Calu3 (cell line): ENCODE measurements at regions not wholly inside any gene's neighbourhood (a gene's known extent, or its start where the extent isn't known, plus 50 kb on each side); places are given as distances from the start of the nearest gene placed in this dataset.

ENCODE experiments used
- BruUV-seq: library from RNA; stranded (reverse); fragments of 400-500 nt; replicated peaks from 2 replicates; lab custom pipeline; 2021; lab: Mats Ljungman, UMichigan
- CTCF ChIA-PET: fragments of 300-600 bp; sonication (Branson Sonifier 250); formaldehyde crosslinking; loops from one replicate; lab custom pipeline; 2022; ENCODE audit warnings: antibody characterized with exemption; lab: Charles Lee
- DNase-seq: peaks from one replicate; pipeline ENCODE4 v3.0.0; 2022
- H3K27ac Mint-ChIP-seq: one replicate; pipeline ENCODE4 v1.8.0; 2022; ENCODE audit warnings: mixed read lengths; ENCODE audit not compliant: unreplicated experiment
- H3K27me3 Mint-ChIP-seq: one replicate; pipeline ENCODE4 v1.8.0; 2022; ENCODE audit warnings: mixed read lengths; ENCODE audit not compliant: unreplicated experiment
- H3K36me3 Mint-ChIP-seq: one replicate; pipeline ENCODE4 v1.8.0; 2022; ENCODE audit warnings: mild to moderate bottlenecking, moderate library complexity, mixed read lengths; ENCODE audit not compliant: insufficient read depth, unreplicated experiment
- H3K4me1 Mint-ChIP-seq: one replicate; pipeline ENCODE4 v1.8.0; 2022; ENCODE audit warnings: mild to moderate bottlenecking, low read depth, mixed read lengths; ENCODE audit not compliant: unreplicated experiment
- H3K4me3 Mint-ChIP-seq: one replicate; pipeline ENCODE4 v1.8.0; 2022; ENCODE audit warnings: mild to moderate bottlenecking, low read depth, moderate library complexity, mixed read lengths; ENCODE audit not compliant: unreplicated experiment
- H3K9me3 Mint-ChIP-seq: one replicate; pipeline ENCODE4 v1.8.0; 2022; ENCODE audit warnings: low read depth, mixed read lengths; ENCODE audit not compliant: unreplicated experiment
- intact Hi-C: fragments of 100-400 bp; cut with micrococcal nuclease; formaldehyde crosslinking; loops from one replicate; pipeline ENCODE4 v1.10.0; 2022; ENCODE audit not compliant: unreplicated experiment
- TF ChIP-seq, protein P1 (sequence below): fragments of 200-600 bp; IDR thresholded peaks from one replicate; pipeline ENCODE4 v1.8.0; 2022; ENCODE audit warnings: antibody characterized with exemption; ENCODE audit not compliant: unreplicated experiment

DNA sequence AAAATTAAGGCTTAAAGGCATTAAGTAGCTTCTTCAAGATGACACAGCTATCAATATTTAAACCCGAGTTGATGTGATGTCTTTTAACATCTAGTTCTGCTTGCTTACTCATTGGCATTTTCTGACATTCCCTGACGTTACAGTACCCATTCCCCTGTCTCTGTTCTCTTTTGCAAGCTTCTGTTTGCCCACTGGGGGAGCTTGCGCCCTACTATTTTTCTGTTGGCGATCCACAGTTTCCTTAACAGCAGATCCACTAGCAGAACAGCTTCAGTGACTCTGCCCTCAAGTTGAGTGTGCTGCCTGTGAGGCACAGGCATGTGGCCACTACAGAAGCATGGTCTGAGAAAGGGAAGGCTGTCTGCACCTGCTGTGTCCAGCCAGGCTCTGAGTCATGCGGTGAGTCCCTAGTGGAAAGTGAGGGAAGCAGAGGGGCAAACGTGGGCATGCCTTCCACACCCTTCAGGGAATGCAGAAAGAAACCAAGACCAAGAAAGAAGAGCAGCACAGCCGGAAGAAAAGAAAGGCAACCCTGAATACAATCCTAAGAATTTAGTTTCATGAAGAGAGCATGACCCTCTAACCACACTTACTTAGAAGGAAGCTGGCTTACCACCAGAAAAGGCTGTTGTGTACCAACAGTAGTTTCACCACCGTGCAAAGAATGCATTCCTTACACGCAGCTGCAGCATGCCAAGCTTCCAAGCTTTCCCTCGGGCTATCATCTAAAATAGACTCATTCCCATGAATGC, 97.7 kb upstream of the VGLL2 start:
- DNase-seq: peak; percentile 81
- CTCF ChIA-PET: interaction anchor here (1.4 to 2.6 kb wide), 2 partner anchors 23 to 27 kb away, joined by 5 to 8 read pairs; no protein-coding TSS in a partner anchor
- no TSS peak for BruUV-seq
- Mint-ChIP-seq H3K9me3 (no peaks in the 10 kb centered on the region), H3K36me3 (peaks cover 5% of the 10 kb centered on the region), H3K4me3 (peak overlapping the region; percentile 46), H3K27ac (peak overlapping the region; percentile 82), H3K4me1 (peaks cover 45% of the 10 kb centered on the region), H3K27me3 (no peaks in the 10 kb centered on the region)
- TF ChIP-seq, protein P1, sequence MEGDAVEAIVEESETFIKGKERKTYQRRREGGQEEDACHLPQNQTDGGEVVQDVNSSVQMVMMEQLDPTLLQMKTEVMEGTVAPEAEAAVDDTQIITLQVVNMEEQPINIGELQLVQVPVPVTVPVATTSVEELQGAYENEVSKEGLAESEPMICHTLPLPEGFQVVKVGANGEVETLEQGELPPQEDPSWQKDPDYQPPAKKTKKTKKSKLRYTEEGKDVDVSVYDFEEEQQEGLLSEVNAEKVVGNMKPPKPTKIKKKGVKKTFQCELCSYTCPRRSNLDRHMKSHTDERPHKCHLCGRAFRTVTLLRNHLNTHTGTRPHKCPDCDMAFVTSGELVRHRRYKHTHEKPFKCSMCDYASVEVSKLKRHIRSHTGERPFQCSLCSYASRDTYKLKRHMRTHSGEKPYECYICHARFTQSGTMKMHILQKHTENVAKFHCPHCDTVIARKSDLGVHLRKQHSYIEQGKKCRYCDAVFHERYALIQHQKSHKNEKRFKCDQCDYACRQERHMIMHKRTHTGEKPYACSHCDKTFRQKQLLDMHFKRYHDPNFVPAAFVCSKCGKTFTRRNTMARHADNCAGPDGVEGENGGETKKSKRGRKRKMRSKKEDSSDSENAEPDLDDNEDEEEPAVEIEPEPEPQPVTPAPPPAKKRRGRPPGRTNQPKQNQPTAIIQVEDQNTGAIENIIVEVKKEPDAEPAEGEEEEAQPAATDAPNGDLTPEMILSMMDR: no peak
- intact Hi-C loops: loop anchor here (2.0 to 5.0 kb wide), 3 partner anchors 21 to 190 kb away; no protein-coding TSS in a partner anchor

- CTCF ChIA-PET: interaction anchor here (1.4 to 2.6 kb wide), 2 partner anchors 23 to 27 kb away, joined by 5 to 8 read pairs; no protein-coding TSS in a partner anchor
- Mint-ChIP-seq H3K27ac (peak overlapping the region; percentile 42), H3K9me3 (no peaks in the 10 kb centered on the region), H3K4me3 (peak overlapping the region; percentile 46), H3K4me1 (peaks cover 45% of the 10 kb centered on the region), H3K27me3 (no peaks in the 10 kb centered on the region), H3K36me3 (peaks cover 5% of the 10 kb centered on the region)
- TF ChIP-seq, protein P1: no peak
- no peak for DNase-seq
- intact Hi-C loops: loop anchor here (2.0 to 5.0 kb wide), 3 partner anchors 20 to 191 kb away; no protein-coding TSS in a partner anchor
- no TSS peak for BruUV-seq
These were observed 96.9 kb upstream of the VGLL2 start for GRCh38 chr6:117168296-117169063.

GRCh38 chr6:117169064-117169665, 96.2 kb upstream of the VGLL2 start:
- CTCF ChIA-PET: interaction anchor here (2.6 kb wide), 1 partner anchor 26 kb away, joined by 8 read pairs; no protein-coding TSS in a partner anchor
- H3K4me1 Mint-ChIP-seq: peaks cover 45% of the 10 kb centered on the region
- H3K4me3 Mint-ChIP-seq: no peak overlapping the region
- no peaks in the 10 kb centered on the region for H3K27me3 Mint-ChIP-seq
- no TSS peak for BruUV-seq
- peaks cover 5% of the 10 kb centered on the region for H3K36me3 Mint-ChIP-seq
- H3K9me3 Mint-ChIP-seq: no peaks in the 10 kb centered on the region
- TF ChIP-seq, protein P1: no peak
- peak overlapping the region; percentile 42 for H3K27ac Mint-ChIP-seq
- intact Hi-C loops: loop anchor here (2.0 to 5.0 kb wide), 3 partner anchors 20 to 192 kb away; no protein-coding TSS in a partner anchor
- DNase-seq: no peak

DNA sequence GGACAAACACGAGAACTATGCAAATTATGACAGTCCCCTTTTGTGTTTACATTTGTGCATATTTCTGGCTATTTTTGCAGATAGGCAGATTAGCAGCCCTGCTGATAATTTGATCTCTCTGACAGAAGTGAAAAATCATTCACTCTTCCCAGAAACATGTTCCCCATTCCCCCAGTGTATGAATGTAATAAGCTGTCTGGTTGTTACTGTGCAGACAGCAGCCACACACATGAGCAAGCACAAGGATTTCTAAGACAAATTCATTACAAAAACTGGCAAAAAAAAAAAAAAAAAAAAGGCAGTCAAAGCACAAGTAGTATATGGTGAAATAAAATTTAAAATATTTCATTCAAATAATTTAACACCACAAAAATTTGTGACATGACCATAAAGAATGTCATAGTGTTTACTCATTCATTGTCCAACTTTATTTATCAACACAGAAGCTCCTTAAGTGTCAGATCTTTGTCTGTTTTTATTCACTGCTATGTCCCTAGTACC, 95.5 kb upstream of the VGLL2 start:
- H3K9me3 Mint-ChIP-seq: no peaks in the 10 kb centered on the region
- DNase-seq: no peak
- H3K36me3 Mint-ChIP-seq: peaks cover 5% of the 10 kb centered on the region
- intact Hi-C loops: loop anchor here (2.0 to 5.0 kb wide), 3 partner anchors 19 to 193 kb away; no protein-coding TSS in a partner anchor
- H3K4me3 Mint-ChIP-seq: no peak overlapping the region
- TF ChIP-seq, protein P1: no peak
- no peaks in the 10 kb centered on the region for H3K27me3 Mint-ChIP-seq
- CTCF ChIA-PET: interaction anchor here (0.7 kb wide), 1 partner anchor 980 kb away, joined by 5 read pairs; no protein-coding TSS in a partner anchor
- H3K4me1 Mint-ChIP-seq: peaks cover 45% of the 10 kb centered on the region
- peak overlapping the region; percentile 33 for H3K27ac Mint-ChIP-seq
- BruUV-seq: no TSS peak
